Body of pancreas (tissue), 4 donors: ENCODE measurements at regions not wholly inside any gene's neighbourhood (a gene's known extent, or its start where the extent isn't known, plus 50 kb on each side); places are given as distances from the start of the nearest gene placed in this dataset.

Source experiments
- CTCF ChIP-seq, 7 experiments: fragments of 450-650 bp in 4 of 7; fragments of 200-600 bp in 3 of 7; sonication (generic) in 3 of 7; IDR thresholded peaks; one replicate each; pipeline ENCODE4 v1.5.1; 2016 to 2019; ENCODE audit warnings: antibody characterized with exemption in 7 of 7
- POLR2A ChIP-seq, 3 donors: fragments of 450-650 bp; IDR thresholded peaks; one replicate each; pipeline ENCODE4 v1.6.1; 2016; ENCODE audit warnings: antibody characterized with exemption in 3 of 3, mild to moderate bottlenecking in 2 of 3

DNA sequence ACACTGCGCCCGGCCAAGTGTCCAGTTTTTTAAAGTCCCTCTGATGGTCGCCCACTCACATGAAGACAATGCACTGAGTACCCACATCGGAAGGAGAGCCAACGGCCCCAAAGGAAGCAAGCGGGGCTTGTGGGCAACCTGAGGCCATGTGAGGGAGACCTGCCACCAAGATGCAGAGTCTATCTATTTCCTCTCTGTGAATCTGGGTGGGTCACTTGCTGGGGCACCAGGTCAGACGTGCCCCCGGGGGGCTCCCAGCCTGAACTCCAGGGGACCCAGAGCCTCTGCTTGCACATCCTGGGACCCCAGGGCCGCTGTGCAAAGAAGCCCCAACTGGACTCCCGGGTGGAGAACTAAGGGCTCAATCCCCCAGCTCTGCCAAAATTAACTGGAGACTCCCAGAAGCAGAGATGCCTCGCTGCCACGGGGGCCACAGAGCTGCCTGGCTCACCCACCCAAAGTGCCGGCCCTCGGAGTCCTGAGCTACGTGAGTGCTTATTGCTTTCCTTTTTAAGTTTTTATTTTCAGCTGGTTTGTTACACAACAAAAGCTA is 106.4 kb downstream of the BRD1 start:
- TF ChIP-seq POLR2A (IDR thresholded peaks at IDR 0.05) (no peak), CTCF (IDR thresholded peaks at IDR 0.05) (no peak)
